ENCODE measurements at regions not wholly inside any gene's neighbourhood (a gene's known extent, or its start where the extent isn't known, plus 50 kb on each side); places are given as distances from the start of the nearest gene placed in this dataset.

GRCh38 chr9:19922476-19923118 lies 133.8 kb upstream of the SLC24A2 start:
- Mint-ChIP-seq H3K4me1 (ENCODE audit: low read depth) (peaks cover 5% of the 10 kb centered on the region), H3K36me3 (ENCODE audit: low read depth) (no peaks in the 10 kb centered on the region), H3K4me3 (no peak overlapping the region), H3K27me3 (peaks cover 41% of the 10 kb centered on the region), H3K9me3 (no peaks in the 10 kb centered on the region), H3K27ac (no peak overlapping the region)
- CTCF ChIA-PET = no interaction called here
- no peak for ATAC-seq (ENCODE audit: poor library complexity)
- POLR2A ChIA-PET = no interaction called here
- DNase-seq = no peak
- no peak overlapping the region for H3K27ac ChIP-seq (ENCODE audit: low read depth in 1 of 2, low read length in 2 of 2)
- no peak overlapping the region for H3K4me3 ChIP-seq (ENCODE audit: low read length)
- TF ChIP-seq CTCF (IDR thresholded peaks at IDR 0.05) = no peak
- H3K4me1 ChIP-seq (ENCODE audit: insufficient read depth, low read length) = peaks cover 7% of the 10 kb centered on the region
- H3K9me3 ChIP-seq (ENCODE audit: control insufficient read depth in 1 of 2, insufficient read depth in 1 of 2, low read length in 2 of 2) = no peaks in the 10 kb centered on the region
- peaks cover 0 to 5% of the 10 kb centered on the region in 2 experiments for H3K27me3 ChIP-seq (ENCODE audit: control insufficient read depth in 1 of 2, insufficient read depth in 2 of 2, low read length in 2 of 2)
- intact Hi-C loops (cut with DNase I, micrococcal nuclease) = loop anchor here (10.0 kb wide), 2 partner anchors 428 to 432 kb away; no protein-coding TSS in a partner anchor
- H3K36me3 ChIP-seq (ENCODE audit: insufficient read depth, low read length) = no peaks in the 10 kb centered on the region

- H3K36me3 Mint-ChIP-seq (ENCODE audit: low read depth) = no peaks in the 10 kb centered on the region
- H3K4me1 Mint-ChIP-seq (ENCODE audit: low read depth) = no peaks in the 10 kb centered on the region
- H3K9me3 ChIP-seq (ENCODE audit: control insufficient read depth in 1 of 2, insufficient read depth in 1 of 2, low read length in 2 of 2) = no peaks in the 10 kb centered on the region
- no peak for TF ChIP-seq CTCF (IDR thresholded peaks at IDR 0.05)
- POLR2A ChIA-PET = no interaction called here
- no peaks in the 10 kb centered on the region for H3K9me3 Mint-ChIP-seq
- intact Hi-C loops (cut with DNase I, micrococcal nuclease) = loop anchor here (10.0 kb wide), 2 partner anchors 426 to 434 kb away; no protein-coding TSS in a partner anchor
- H3K27me3 ChIP-seq (ENCODE audit: control insufficient read depth in 1 of 2, insufficient read depth in 2 of 2, low read length in 2 of 2) = peaks cover 0 to 5% of the 10 kb centered on the region in 2 experiments
- no peak overlapping the region for H3K27ac ChIP-seq (ENCODE audit: low read depth in 1 of 2, low read length in 2 of 2)
- no peak overlapping the region for H3K27ac Mint-ChIP-seq
- H3K4me3 ChIP-seq (ENCODE audit: low read length) = no peak overlapping the region
- no peaks in the 10 kb centered on the region for H3K36me3 ChIP-seq (ENCODE audit: insufficient read depth, low read length)
- no peaks in the 10 kb centered on the region for H3K4me1 ChIP-seq (ENCODE audit: insufficient read depth, low read length)
- no peak overlapping the region for H3K4me3 Mint-ChIP-seq
- ATAC-seq (ENCODE audit: poor library complexity) (no peak), DNase-seq (no peak)
- H3K27me3 Mint-ChIP-seq = peaks cover 44% of the 10 kb centered on the region
- CTCF ChIA-PET = no interaction called here
Measured at GRCh38 chr9:19920401-19920800, 131.6 kb upstream of the SLC24A2 start.

GRCh38 chr9:19918630-19919029 lies 129.8 kb upstream of the SLC24A2 start:
- CTCF ChIA-PET = no interaction called here
- H3K4me1 ChIP-seq (ENCODE audit: insufficient read depth, low read length) = no peaks in the 10 kb centered on the region
- Mint-ChIP-seq H3K9me3 (no peaks in the 10 kb centered on the region), H3K4me3 (no peak overlapping the region), H3K27ac (no peak overlapping the region), H3K36me3 (ENCODE audit: low read depth) (no peaks in the 10 kb centered on the region), H3K4me1 (ENCODE audit: low read depth) (no peaks in the 10 kb centered on the region), H3K27me3 (peaks cover 34% of the 10 kb centered on the region)
- DNase-seq = no peak
- no peak for TF ChIP-seq CTCF (IDR thresholded peaks at IDR 0.05)
- ATAC-seq (ENCODE audit: poor library complexity) = no peak
- H3K9me3 ChIP-seq (ENCODE audit: control insufficient read depth in 1 of 2, insufficient read depth in 1 of 2, low read length in 2 of 2) = no peaks in the 10 kb centered on the region
- intact Hi-C loops (cut with DNase I, micrococcal nuclease) = no loop called here
- no peaks in the 10 kb centered on the region for H3K36me3 ChIP-seq (ENCODE audit: insufficient read depth, low read length)
- POLR2A ChIA-PET = no interaction called here
- no peak overlapping the region for H3K4me3 ChIP-seq (ENCODE audit: low read length)
- no peak overlapping the region for H3K27ac ChIP-seq (ENCODE audit: low read depth in 1 of 2, low read length in 2 of 2)
- peaks cover 0 to 5% of the 10 kb centered on the region in 2 experiments for H3K27me3 ChIP-seq (ENCODE audit: control insufficient read depth in 1 of 2, insufficient read depth in 2 of 2, low read length in 2 of 2)
